SK-N-SH (cell line): ENCODE measurements at regions not wholly inside any gene's neighbourhood (a gene's known extent, or its start where the extent isn't known, plus 50 kb on each side); places are given as distances from the start of the nearest gene placed in this dataset.

ENCODE experiments used
- CTCF ChIA-PET: fragments of 300-600, 350-600 bp; formaldehyde crosslinking; extraction: SDS; loops from one replicate; lab custom pipeline; 2021; lab: Yijun Ruan, JAX
- POLR2A ChIA-PET: fragments of 350-600 bp; sonication (Branson Sonifier 250); formaldehyde crosslinking; extraction: SDS; loops from one replicate; lab custom pipeline; 2020; ENCODE audit warnings: antibody characterized with exemption, inconsistent platforms; lab: Yijun Ruan, JAX
- DNase-seq: peaks from one replicate; pipeline ENCODE4 v3.0.0; 2012
- H2AFZ ChIP-seq: fragments of 200-600 bp; sonication (generic); 2 replicates; pipeline ENCODE4 v1.8.1; 2016; ENCODE audit warnings: antibody characterized with exemption, mild to moderate bottlenecking, low read depth
- H3F3A ChIP-seq: fragments of 200-600 bp; sonication (generic); replicated peaks from 2 replicates; pipeline ENCODE3; 2016; ENCODE audit warnings: antibody characterized with exemption, mild to moderate bottlenecking; ENCODE audit not compliant: insufficient read depth
- H3K27ac ChIP-seq, 2 experiments: fragments of 200-500 bp in 1 of 2; fragments of 200-600 bp in 1 of 2; sonication (Bioruptor generic) in 1 of 2; sonication (generic), shearing (Covaris generic) in 1 of 2; 2 replicates each; pipeline versions ENCODE4 v1.5.1 to v1.6.1; 2014 to 2016; ENCODE audit warnings: low read depth in 2 of 2, inconsistent platforms in 1 of 2, low read length in 1 of 2, mild to moderate bottlenecking in 1 of 2, mixed read lengths in 1 of 2
- H3K27me3 ChIP-seq: fragments of 200-600 bp; sonication (generic), shearing (Covaris generic); 2 replicates; pipeline ENCODE4 v1.6.1; 2016; ENCODE audit warnings: mixed run types; ENCODE audit not compliant: insufficient read depth
- H3K36me3 ChIP-seq, 2 experiments: fragments of 200-500 bp in 1 of 2; fragments of 200-600 bp in 1 of 2; sonication (Bioruptor generic) in 1 of 2; sonication (generic) in 1 of 2; replicated peaks in 1 of 2; 2 replicates each; pipeline versions ENCODE3 to v1.5.1; 2014 to 2016; ENCODE audit warnings: low read length in 1 of 2, mild to moderate bottlenecking in 1 of 2; ENCODE audit not compliant: insufficient read depth in 2 of 2, control insufficient read depth in 1 of 2
- H3K4me1 ChIP-seq, 2 experiments: fragments of 200-500 bp in 1 of 2; fragments of 200-600 bp in 1 of 2; sonication (Bioruptor generic) in 1 of 2; sonication (generic), shearing (Covaris generic) in 1 of 2; 2 replicates each; pipeline versions ENCODE4 v1.5.1 to v1.6.1; 2014 to 2016; ENCODE audit warnings: low read depth in 1 of 2, low read length in 1 of 2, mixed run types in 1 of 2; ENCODE audit not compliant: insufficient read depth in 2 of 2, control insufficient read depth in 1 of 2
- H3K4me2 ChIP-seq: fragments of 200-600 bp; sonication (generic), shearing (Covaris generic); 2 replicates; pipeline ENCODE4 v1.6.1; 2017; ENCODE audit warnings: mixed run types
- H3K4me3 ChIP-seq, 2 experiments: fragments of 200-500 bp in 1 of 2; fragments of 200-600 bp in 1 of 2; sonication (Bioruptor generic) in 1 of 2; sonication (generic), shearing (Covaris generic) in 1 of 2; 2 replicates each; pipeline versions ENCODE4 v1.5.1 to v1.8.1; 2014 to 2016; ENCODE audit warnings: low read depth in 2 of 2, inconsistent platforms in 1 of 2, low read length in 1 of 2, mild to moderate bottlenecking in 1 of 2, mixed read lengths in 1 of 2, moderate library complexity in 1 of 2
- H3K79me2 ChIP-seq: fragments of 200-600 bp; sonication (generic); 2 replicates; pipeline ENCODE4 v1.8.1; 2017; ENCODE audit warnings: mild to moderate bottlenecking; ENCODE audit not compliant: insufficient read depth
- H3K9ac ChIP-seq: fragments of 200-600 bp; sonication (generic); 2 replicates; pipeline ENCODE4 v1.6.1; 2017; ENCODE audit warnings: mixed run types
- H3K9me2 ChIP-seq: fragments of 200-600 bp; sonication (generic); 2 replicates; pipeline ENCODE4 v1.6.1; 2017; ENCODE audit warnings: mixed run types
- H3K9me3 ChIP-seq: fragments of 200-600 bp; sonication (generic); 2 replicates; pipeline ENCODE4 v1.6.1; 2017; ENCODE audit warnings: mixed run types, mild to moderate bottlenecking, moderate library complexity
- H4K20me1 ChIP-seq: fragments of 200-600 bp; sonication (generic); 2 replicates; pipeline ENCODE4 v1.6.1; 2017; ENCODE audit warnings: mild to moderate bottlenecking, mixed run types; ENCODE audit not compliant: insufficient read depth
- CHD2 ChIP-seq: fragments of 150-350 bp; IDR thresholded peaks from 2 replicates; pipeline ENCODE4 v1.6.1; 2018; ENCODE audit warnings: low read length; ENCODE audit not compliant: partially characterized antibody
- CTCF ChIP-seq: fragments of 200-600 bp; sonication (generic); IDR thresholded peaks from 2 replicates; pipeline ENCODE4 v1.6.1; 2017; ENCODE audit warnings: antibody characterized with exemption, mild to moderate bottlenecking, moderate library complexity
- ELF1 ChIP-seq: IDR thresholded peaks from 2 replicates; pipeline ENCODE4 v1.4.0; 2012
- EZH2phosphoT487 ChIP-seq: fragments of 200-600 bp; sonication (generic); IDR thresholded peaks from 2 replicates; pipeline ENCODE4 v1.6.1; 2017; ENCODE audit warnings: low read depth, mixed run types, mild to moderate bottlenecking, antibody characterized with exemption, moderate library complexity, borderline replicate concordance
- FOXJ3 ChIP-seq: sonication (generic); formaldehyde crosslinking; IDR thresholded peaks from 2 replicates; pipeline ENCODE4 v1.5.1; 2020; ENCODE audit warnings: mild to moderate bottlenecking, missing genetic modification reagents
- FOXM1 ChIP-seq: IDR thresholded peaks from 2 replicates; pipeline ENCODE4 v1.4.0; 2012; ENCODE audit warnings: low read depth, mild to moderate bottlenecking
- GABPA ChIP-seq: IDR thresholded peaks from 2 replicates; pipeline ENCODE4 v1.4.0; 2012; ENCODE audit warnings: low read depth, mild to moderate bottlenecking
- GATA2 ChIP-seq: sonication (generic); formaldehyde crosslinking; IDR thresholded peaks from 2 replicates; pipeline ENCODE4 v1.5.0; 2020; ENCODE audit warnings: mild to moderate bottlenecking, missing genetic modification reagents
- MEF2A ChIP-seq: IDR thresholded peaks from 2 replicates; pipeline ENCODE4 v1.4.0; 2012; ENCODE audit warnings: low read depth, borderline replicate concordance
- MXI1 ChIP-seq: IDR thresholded peaks from 2 replicates; pipeline ENCODE4 v1.6.1; 2012; ENCODE audit warnings: mild to moderate bottlenecking, low read depth, low read length, improper control_type of control experiment
- NRF1 ChIP-seq: IDR thresholded peaks from 2 replicates; pipeline ENCODE4 v1.6.1; 2012; ENCODE audit warnings: low read depth, mild to moderate bottlenecking, low read length
- POLR2AphosphoS5 ChIP-seq: IDR thresholded peaks from 2 replicates; pipeline ENCODE4 v1.6.1; 2012; ENCODE audit warnings: low read depth, low read length
- RAD21 ChIP-seq: IDR thresholded peaks from 2 replicates; pipeline ENCODE4 v1.6.1; 2012; ENCODE audit warnings: mild to moderate bottlenecking, low read length
- RCOR1 ChIP-seq: fragments of 150-350 bp; IDR thresholded peaks from 2 replicates; pipeline ENCODE4 v1.6.1; 2017; ENCODE audit warnings: antibody characterized with exemption, low read length
- RFX5 ChIP-seq: IDR thresholded peaks from 2 replicates; pipeline ENCODE4 v1.6.1; 2012; ENCODE audit warnings: mild to moderate bottlenecking, improper control_type of control experiment, low read length
- RXRA ChIP-seq: IDR thresholded peaks from 2 replicates; pipeline ENCODE4 v1.4.0; 2012; ENCODE audit warnings: low read depth, mild to moderate bottlenecking, borderline replicate concordance
- SIN3A ChIP-seq: IDR thresholded peaks from 2 replicates; pipeline ENCODE4 v1.6.1; 2012; ENCODE audit warnings: low read depth, mild to moderate bottlenecking, low read length, moderate library complexity, borderline replicate concordance
- SMC3 ChIP-seq: IDR thresholded peaks from 2 replicates; pipeline ENCODE4 v1.6.1; 2012; ENCODE audit warnings: low read depth, low read length, improper control_type of control experiment
- TEAD4 ChIP-seq: IDR thresholded peaks from 2 replicates; pipeline ENCODE4 v1.4.0; 2012; ENCODE audit warnings: mild to moderate bottlenecking, borderline replicate concordance; ENCODE audit not compliant: insufficient read depth
- USF2 ChIP-seq: fragments of 150-350 bp; IDR thresholded peaks from 2 replicates; pipeline ENCODE4 v1.6.1; 2017; ENCODE audit warnings: antibody characterized with exemption, low read length, low read depth, borderline replicate concordance
- YY1 ChIP-seq: IDR thresholded peaks from 2 replicates; pipeline ENCODE4 v1.4.0; 2012; ENCODE audit warnings: low read depth, mild to moderate bottlenecking
- ZBTB33 ChIP-seq: IDR thresholded peaks from 2 replicates; pipeline ENCODE4 v1.4.0; 2012; ENCODE audit warnings: low read depth, borderline replicate concordance
- WGBS: methylation state at CpG from one replicate; pipeline ENCODE4 v1.1.6; 2017; ENCODE audit warnings: low lambda C conversion rate; 5-methylcytosine and 5-hydroxymethylcytosine counted together

GRCh38 chr5:89673019-89673418 lies 736.5 kb downstream of the CETN3 start:
- no peaks in the 10 kb centered on the region for H3K79me2 ChIP-seq
- no peak overlapping the region for H3K4me2 ChIP-seq
- CTCF ChIA-PET, result no interaction called here
- no peaks in the 10 kb centered on the region for H3K36me3 ChIP-seq
- no peak for DNase-seq
- no peak overlapping the region for H3K9ac ChIP-seq
- no peaks in the 10 kb centered on the region for H3K4me1 ChIP-seq
- no peak overlapping the region for H3K27ac ChIP-seq
- no peaks in the 10 kb centered on the region for H4K20me1 ChIP-seq
- H3K4me3 ChIP-seq, result no peak overlapping the region
- WGBS, result 81% methylated on average over 1 of the region's 1 CpG
- no peaks in the 10 kb centered on the region for H3K9me2 ChIP-seq
- no peaks in the 10 kb centered on the region for H3F3A ChIP-seq
- no peaks in the 10 kb centered on the region for H3K9me3 ChIP-seq
- TF ChIP-seq YY1 (no peak), RAD21 (no peak), MEF2A (no peak), SMC3 (no peak), ZBTB33 (no peak), RCOR1 (no peak), FOXJ3 (CRISPR knock-in tag) (no peak), TEAD4 (no peak), POLR2AphosphoS5 (no peak), CTCF (no peak), NRF1 (no peak)
- no peak overlapping the region for H2AFZ ChIP-seq
- POLR2A ChIA-PET, result no interaction called here
- H3K27me3 ChIP-seq, result no peaks in the 10 kb centered on the region

- Histone ChIP-seq H2AFZ (no peak overlapping the region), H3K4me3 (no peak overlapping the region), H3K4me1 (no peaks in the 10 kb centered on the region), H4K20me1 (no peaks in the 10 kb centered on the region), H3K27me3 (no peaks in the 10 kb centered on the region), H3K36me3 (no peaks in the 10 kb centered on the region), H3K9me3 (no peaks in the 10 kb centered on the region; the same call in 1 of the 2 replicates), H3K9me2 (no peaks in the 10 kb centered on the region), H3K79me2 (no peaks in the 10 kb centered on the region), H3K27ac (no peak overlapping the region), H3K4me2 (no peak overlapping the region), H3F3A (no peaks in the 10 kb centered on the region), H3K9ac (no peak overlapping the region)
- ChIA-PET CTCF (no interaction called here), POLR2A (no interaction called here)
- no peak for TF ChIP-seq YY1
- TF ChIP-seq SIN3A, result no peak
- no peak for TF ChIP-seq GABPA
- no peak for TF ChIP-seq FOXM1
- no peak for TF ChIP-seq ELF1
- TF ChIP-seq CHD2, result no peak
- no peak for TF ChIP-seq MEF2A
- TF ChIP-seq TEAD4, result no peak
- TF ChIP-seq USF2, result no peak
- no peak for TF ChIP-seq RXRA
- TF ChIP-seq GATA2, result no peak
- TF ChIP-seq FOXJ3 (CRISPR knock-in tag), result no peak
- TF ChIP-seq MXI1, result no peak
- TF ChIP-seq EZH2phosphoT487, result no peak
- no peak for TF ChIP-seq RFX5
- no peak for TF ChIP-seq SMC3
- no peak for TF ChIP-seq RAD21
- 60% methylated on average over 3 of the region's 3 CpGs for WGBS
- no peak for DNase-seq
Observed at GRCh38 chr5:89668821-89669220, 740.7 kb downstream of the CETN3 start.
